Activated CD8-positive, alpha-beta memory T cell treated with anti-CD3 and anti-CD28 coated beads for 48 hours (primary cell): ENCODE measurements at regions not wholly inside any gene's neighbourhood (a gene's known extent, or its start where the extent isn't known, plus 50 kb on each side); places are given as distances from the start of the nearest gene placed in this dataset.
"Not testable (repeated sequence)": the region's sequence is repeated elsewhere in the genome, so short reads cannot be mapped to it uniquely, and the experiment has no call there.

ENCODE experiments used
- DNase-seq, 3 experiments: peaks; one replicate each; pipeline ENCODE4 v3.0.0-alpha.2; 2020; ENCODE audit warnings: low read depth in 2 of 3, low spot score in 2 of 3

GRCh38 chr9:95680306-95680705 is 163.5 kb upstream of the PTCH1 start:
- not testable (repeated sequence) for DNase-seq

- no peak for DNase-seq
Observed at GRCh38 chr9:95679874-95680273, 163.1 kb upstream of the PTCH1 start.

- DNase-seq: no peak
Observed at GRCh38 chr9:95678759-95679158, 162.0 kb upstream of the PTCH1 start.

- DNase-seq: no peak
Observed at GRCh38 chr9:95670122-95670521, 153.4 kb upstream of the PTCH1 start.

GRCh38 chr9:95669253-95669652 is 152.5 kb upstream of the PTCH1 start:
- no peak for DNase-seq

GRCh38 chr9:95667789-95668188 is 151.0 kb upstream of the PTCH1 start:
- no peak for DNase-seq

GRCh38 chr9:95666785-95667155 is 150.0 kb upstream of the PTCH1 start:
- DNase-seq: no peak

- no peak for DNase-seq
Observed at GRCh38 chr9:95666096-95666784, 149.5 kb upstream of the PTCH1 start.

GRCh38 chr9:95653246-95653645 is 136.5 kb upstream of the PTCH1 start:
- DNase-seq: no peak

- no peak for DNase-seq
Observed at GRCh38 chr9:95650720-95651119, 133.9 kb upstream of the PTCH1 start.

- no peak for DNase-seq
Observed at GRCh38 chr9:95649801-95650213, 133.0 kb upstream of the PTCH1 start.

- no peak for DNase-seq
Observed at GRCh38 chr9:95648225-95648624, 131.5 kb upstream of the PTCH1 start.

GRCh38 chr9:95645992-95646391 is 129.2 kb upstream of the PTCH1 start:
- DNase-seq: no peak

- no peak for DNase-seq
Observed at GRCh38 chr9:95645579-95645978, 128.8 kb upstream of the PTCH1 start.

- DNase-seq: no peak
Observed at GRCh38 chr9:95644377-95644776, 127.6 kb upstream of the PTCH1 start.

GRCh38 chr9:95643619-95644018 is 126.8 kb upstream of the PTCH1 start:
- no peak for DNase-seq

GRCh38 chr9:95642189-95642588 is 125.4 kb upstream of the PTCH1 start:
- no peak for DNase-seq

GRCh38 chr9:95641586-95641985 is 124.8 kb upstream of the PTCH1 start:
- no peak for DNase-seq

GRCh38 chr9:95640336-95640735 is 123.6 kb upstream of the PTCH1 start:
- DNase-seq: no peak

GRCh38 chr9:95635986-95636671 is 119.4 kb upstream of the PTCH1 start:
- no peak for DNase-seq

GRCh38 chr9:95634536-95634935 is 117.8 kb upstream of the PTCH1 start:
- DNase-seq: no peak

GRCh38 chr9:95634114-95634513 is 117.3 kb upstream of the PTCH1 start:
- DNase-seq: no peak

- DNase-seq: no peak
Observed at GRCh38 chr9:95629585-95629984, 112.8 kb upstream of the PTCH1 start.
